T-cell (primary cell): ENCODE measurements at regions not wholly inside any gene's neighbourhood (a gene's known extent, or its start where the extent isn't known, plus 50 kb on each side); places are given as distances from the start of the nearest gene placed in this dataset.

ENCODE experiments used
- ATAC-seq, 4 experiments: fragments of 200-7000 bp in 3 of 4; fragments of 150-1000 bp in 1 of 4; cut with Tn5 transposase; replicated peaks in 1 of 4; 1 replicate in 3 of 4; 2 replicates in 1 of 4; pipeline ENCODE4 v1.10.0; 2021; ENCODE audit warnings: moderate library complexity in 3 of 4, mild to moderate bottlenecking in 2 of 4, moderate number of reproducible peaks in 1 of 4
- CTCF ChIA-PET, 2 donors: fragments of 300-600 bp; sonication (Branson Sonifier 250); formaldehyde crosslinking; loops; one replicate each; lab custom pipeline; 2022; ENCODE audit warnings: antibody characterized with exemption in 2 of 2; lab: Charles Lee
- POLR2A ChIA-PET, 2 donors: fragments of 300-600 bp; sonication (Branson Sonifier 250); formaldehyde crosslinking; loops; one replicate each; lab custom pipeline; 2022; ENCODE audit warnings: antibody characterized with exemption in 2 of 2; lab: Charles Lee
- DNase-seq, 35 experiments: peaks; one replicate each; pipeline versions ENCODE4 v3.0.0 to v3.0.0-alpha.2; 2013 to 2023
- H3K27ac ChIP-seq: one replicate; pipeline ENCODE4 v1.5.1; 2013; ENCODE audit warnings: low read length
- H3K27me3 ChIP-seq, 2 experiments: replicated peaks in 1 of 2; 1 replicate in 1 of 2; 2 replicates in 1 of 2; pipeline versions ENCODE4 v1.6.1 to v1.7.0; 2013; ENCODE audit warnings: low read length in 1 of 2, mixed read lengths in 1 of 2; ENCODE audit not compliant: control insufficient read depth in 2 of 2, insufficient read depth in 2 of 2; ENCODE audit errors: extremely low read depth in 1 of 2
- H3K36me3 ChIP-seq, 2 donors: 1 replicate in 1 of 2; 2 replicates in 1 of 2; pipeline versions ENCODE4 v1.6.1 to v1.7.0; 2013; ENCODE audit warnings: low read length in 1 of 2; ENCODE audit not compliant: control insufficient read depth in 2 of 2, insufficient read depth in 1 of 2; ENCODE audit errors: extremely low read depth in 1 of 2
- H3K4me1 ChIP-seq, 2 experiments: 1 replicate in 1 of 2; 2 replicates in 1 of 2; pipeline versions ENCODE4 v1.6.1 to v1.7.0; 2013; ENCODE audit warnings: low read length in 2 of 2, mixed read lengths in 1 of 2; ENCODE audit not compliant: insufficient read depth in 2 of 2, control insufficient read depth in 1 of 2; ENCODE audit errors: extremely low read depth in 1 of 2
- H3K4me3 ChIP-seq, 2 donors: 1 replicate in 1 of 2; 2 replicates in 1 of 2; pipeline versions ENCODE4 v1.5.1 to v1.7.0; 2013; ENCODE audit warnings: mild to moderate bottlenecking in 2 of 2, low read length in 1 of 2, moderate library complexity in 1 of 2; ENCODE audit not compliant: control insufficient read depth in 1 of 2; ENCODE audit errors: extremely low read depth in 1 of 2
- H3K9me3 ChIP-seq: 2 replicates; pipeline ENCODE4 v1.7.0; 2013
- H3K27ac Mint-ChIP-seq, 2 donors: one replicate each; pipeline ENCODE4 v1.8.0; 2020 to 2021; ENCODE audit warnings: mild to moderate bottlenecking in 2 of 2, mixed read lengths in 2 of 2
- H3K27me3 Mint-ChIP-seq, 2 donors: one replicate each; pipeline ENCODE4 v1.8.0; 2021 to 2022; ENCODE audit warnings: mixed read lengths in 2 of 2
- H3K36me3 Mint-ChIP-seq: one replicate; pipeline ENCODE4 v1.8.0; 2021; ENCODE audit warnings: mixed read lengths
- H3K4me1 Mint-ChIP-seq, 3 donors: one replicate each; pipeline ENCODE4 v1.8.0; 2020 to 2022; ENCODE audit warnings: mixed read lengths in 3 of 3, mild to moderate bottlenecking in 1 of 3
- H3K4me3 Mint-ChIP-seq, 3 donors: one replicate each; pipeline ENCODE4 v1.8.0; 2020 to 2022; ENCODE audit warnings: mild to moderate bottlenecking in 3 of 3, mixed read lengths in 3 of 3, moderate library complexity in 3 of 3
- H3K9me3 Mint-ChIP-seq, 3 donors: one replicate each; pipeline ENCODE4 v1.8.0; 2020 to 2022; ENCODE audit warnings: mixed read lengths in 3 of 3
- WGBS: methylation state at CpG from one replicate; pipeline ENCODE4 v1.1.5; 2013; ENCODE audit warnings: missing lambda C conversion rate; ENCODE audit not compliant: insufficient coverage; 5-methylcytosine and 5-hydroxymethylcytosine counted together

DNA sequence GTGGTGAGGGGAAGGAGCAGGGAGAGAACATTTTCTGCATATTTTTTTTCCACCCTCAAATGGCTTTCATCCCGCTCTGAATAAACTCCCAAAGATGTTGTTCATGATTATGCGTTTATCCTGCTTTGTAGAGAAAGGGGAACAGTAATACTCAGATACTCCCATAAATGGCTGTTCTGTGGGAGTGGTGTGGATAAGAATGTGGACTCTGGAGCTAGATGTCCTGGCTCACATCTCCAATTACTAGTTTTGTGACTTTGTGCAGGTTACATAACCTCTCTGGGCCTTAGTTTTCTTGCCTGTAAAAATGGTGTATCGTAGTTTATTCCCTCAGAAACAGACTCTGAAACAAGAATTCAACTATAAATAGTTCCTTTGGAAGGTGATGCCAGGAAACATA is 395.4 kb upstream of the SUCLG2 start:
- POLR2A ChIA-PET, result no interaction called here
- CTCF ChIA-PET, result no interaction called here

DNA sequence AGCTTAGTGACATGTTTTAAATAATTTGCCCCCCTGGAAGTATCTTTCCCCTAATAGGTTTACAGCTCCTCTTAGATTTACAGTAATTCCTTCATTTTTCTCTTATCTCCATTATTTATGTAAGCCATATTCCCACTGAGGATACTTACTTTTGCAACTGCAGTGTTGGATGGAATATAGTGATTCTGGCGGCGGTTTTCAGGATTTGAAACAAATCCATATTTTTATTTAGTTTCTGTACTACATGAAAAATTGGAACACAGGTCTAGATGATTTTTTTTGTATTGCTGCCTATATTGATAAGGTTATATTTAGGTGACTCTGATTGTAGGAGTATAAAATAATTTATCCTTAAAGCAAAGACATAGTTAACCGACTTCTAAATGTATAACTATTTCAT is 391.6 kb upstream of the SUCLG2 start:
- no peak overlapping the region for H3K27ac Mint-ChIP-seq
- H3K4me1 Mint-ChIP-seq, result peaks cover 0 to 9% (median 2%) of the 10 kb centered on the region in 3 donors
- ChIA-PET CTCF (no interaction called here), POLR2A (interaction anchor here in 1 of 2 donors (0.6 kb wide), 1 partner anchor 14 kb away, joined by 3 read pairs; no protein-coding TSS in a partner anchor)
- no peaks in the 10 kb centered on the region for H3K9me3 ChIP-seq
- no peak overlapping the region for H3K4me3 Mint-ChIP-seq
- no CpG with 5 or more reads among the region's 3 CpGs for WGBS
- H3K9me3 Mint-ChIP-seq, result no peaks in the 10 kb centered on the region
- no peaks in the 10 kb centered on the region for H3K36me3 ChIP-seq
- no peaks in the 10 kb centered on the region for H3K27me3 Mint-ChIP-seq
- no peaks in the 10 kb centered on the region for H3K4me1 ChIP-seq
- DNase-seq (no peak), ATAC-seq (no peak)
- H3K4me3 ChIP-seq, result no peak overlapping the region
- H3K27me3 ChIP-seq, result no peaks in the 10 kb centered on the region
- no peak overlapping the region for H3K27ac ChIP-seq
- H3K36me3 Mint-ChIP-seq, result no peaks in the 10 kb centered on the region

More for the DNA sequence above, 395.4 kb upstream of the SUCLG2 start:
- DNase-seq (no peak), ATAC-seq (no peak)
- Histone ChIP-seq H3K27me3 (no peaks in the 10 kb centered on the region), H3K4me1 (no peaks in the 10 kb centered on the region), H3K4me3 (no peak overlapping the region), H3K9me3 (no peaks in the 10 kb centered on the region), H3K36me3 (no peaks in the 10 kb centered on the region), H3K27ac (no peak overlapping the region)
- Mint-ChIP-seq H3K27me3 (peaks cover 0 to 5% of the 10 kb centered on the region in 2 donors), H3K4me1 (peaks cover 5 to 23% (median 7%) of the 10 kb centered on the region in 3 donors), H3K36me3 (no peaks in the 10 kb centered on the region), H3K27ac (no peak overlapping the region), H3K4me3 (no peak overlapping the region), H3K9me3 (peaks cover 0 to 6% (median 0%) of the 10 kb centered on the region in 3 donors)
- WGBS, result no CpG with 5 or more reads among the region's 3 CpGs

DNA sequence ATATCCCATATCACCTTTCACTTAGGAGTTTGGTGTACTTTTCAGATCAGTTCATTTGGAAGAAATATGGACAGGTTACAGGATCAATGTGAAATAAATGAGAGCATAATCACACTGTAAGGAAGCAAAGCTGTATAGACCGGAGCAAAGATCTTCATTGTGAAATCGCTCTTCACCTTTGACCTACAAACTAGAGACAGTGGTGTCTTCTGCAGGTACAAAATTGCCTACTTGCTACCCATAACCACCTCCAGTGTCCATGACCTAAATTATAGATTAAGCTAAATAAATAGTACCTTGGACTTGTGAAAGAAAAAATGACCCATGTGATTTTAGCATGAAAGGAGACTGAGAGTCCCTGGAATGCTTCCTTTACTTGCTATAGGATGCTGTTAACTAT is 379.5 kb upstream of the SUCLG2 start:
- Histone ChIP-seq H3K9me3 (no peaks in the 10 kb centered on the region), H3K4me1 (no peaks in the 10 kb centered on the region), H3K27ac (no peak overlapping the region), H3K36me3 (no peaks in the 10 kb centered on the region), H3K4me3 (no peak overlapping the region), H3K27me3 (no peaks in the 10 kb centered on the region)
- Mint-ChIP-seq H3K4me1 (no peaks in the 10 kb centered on the region), H3K27me3 (no peaks in the 10 kb centered on the region), H3K9me3 (no peaks in the 10 kb centered on the region), H3K27ac (no peak overlapping the region), H3K4me3 (no peak overlapping the region), H3K36me3 (no peaks in the 10 kb centered on the region)
- DNase-seq (no peak), ATAC-seq (no peak)
- WGBS, result no CpG with 5 or more reads among the region's 2 CpGs
- POLR2A ChIA-PET, result no interaction called here
- CTCF ChIA-PET, result interaction anchor here in 1 of 2 donors (0.5 to 0.6 kb wide), 2 partner anchors 833 to 1214 kb away, joined by 3 to 4 read pairs; no protein-coding TSS in a partner anchor

DNA sequence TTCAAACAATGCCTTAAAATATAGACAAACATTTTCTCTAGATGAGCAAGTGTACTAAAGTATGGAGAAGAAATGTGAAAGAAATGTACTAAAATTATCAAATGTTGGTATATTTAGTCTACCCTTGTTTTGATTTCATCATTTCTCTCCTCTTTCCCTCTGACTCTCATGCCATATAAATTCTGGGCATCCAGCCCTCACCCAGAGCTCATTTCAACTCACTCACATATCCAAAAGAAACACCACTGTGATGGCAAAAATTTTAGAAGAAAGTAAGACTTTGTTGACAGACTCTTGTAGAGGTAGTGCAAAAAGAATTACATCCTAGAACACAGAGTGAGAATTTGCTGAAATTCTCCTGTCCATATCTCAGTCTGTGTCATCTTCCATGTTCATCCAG is 377.8 kb upstream of the SUCLG2 start:
- Mint-ChIP-seq H3K27ac (no peak overlapping the region), H3K27me3 (no peaks in the 10 kb centered on the region), H3K36me3 (no peaks in the 10 kb centered on the region), H3K4me3 (no peak overlapping the region), H3K9me3 (no peaks in the 10 kb centered on the region), H3K4me1 (no peaks in the 10 kb centered on the region)
- Histone ChIP-seq H3K36me3 (no peaks in the 10 kb centered on the region), H3K27me3 (no peaks in the 10 kb centered on the region), H3K27ac (no peak overlapping the region), H3K4me3 (no peak overlapping the region), H3K9me3 (no peaks in the 10 kb centered on the region), H3K4me1 (no peaks in the 10 kb centered on the region)
- CTCF ChIA-PET, result no interaction called here
- DNase-seq, result no peak
- ATAC-seq, result no peak
- POLR2A ChIA-PET, result no interaction called here

DNA sequence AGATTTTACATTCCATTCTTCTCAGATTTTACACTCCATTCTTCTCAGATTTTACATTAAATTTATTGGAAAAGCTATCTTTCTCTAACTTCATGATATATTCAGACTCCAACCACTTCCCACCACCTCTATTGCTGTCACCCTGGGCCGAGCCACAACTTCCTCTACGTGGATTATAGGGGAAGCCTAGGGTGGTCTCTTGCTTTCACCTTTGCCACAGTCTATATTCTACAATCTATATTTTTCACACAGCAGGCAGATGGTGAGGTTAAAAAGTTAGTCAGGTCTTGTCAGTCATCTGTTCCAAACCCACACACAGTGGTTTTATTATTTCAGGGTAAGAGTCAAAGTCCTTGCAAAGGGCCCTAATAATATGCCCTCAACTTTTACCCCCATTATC is 370.8 kb upstream of the SUCLG2 start:
- CTCF ChIA-PET, result no interaction called here

DNA sequence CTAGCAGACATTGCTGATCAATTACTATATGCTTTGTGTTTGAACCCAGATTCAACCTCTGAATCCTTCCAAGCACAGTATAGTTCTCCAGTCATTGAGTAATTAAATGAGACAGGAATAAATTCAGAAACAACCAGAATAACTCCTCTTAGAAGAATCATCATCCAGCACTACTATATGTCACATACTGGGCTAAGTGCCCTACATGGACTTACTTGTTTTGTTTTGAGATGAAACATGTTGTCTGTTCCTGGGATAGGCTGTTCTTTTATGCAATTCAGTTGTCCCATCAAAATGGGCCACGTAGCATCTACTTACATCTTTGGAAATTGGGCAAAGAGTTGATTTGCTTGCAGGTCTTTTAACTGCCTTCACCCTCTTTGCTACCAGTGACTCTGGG is 365.5 kb upstream of the SUCLG2 start:
- WGBS, result no CpG with 5 or more reads among the region's 1 CpG
- ATAC-seq (no peak), DNase-seq (no peak)
- ChIA-PET CTCF (no interaction called here), POLR2A (no interaction called here)
- no peaks in the 10 kb centered on the region for H3K36me3 Mint-ChIP-seq
- H3K9me3 Mint-ChIP-seq, result no peaks in the 10 kb centered on the region
- H3K27ac Mint-ChIP-seq, result no peak overlapping the region
- no peaks in the 10 kb centered on the region for H3K4me1 ChIP-seq
- no peaks in the 10 kb centered on the region for H3K27me3 Mint-ChIP-seq
- peaks cover 7 to 18% (median 16%) of the 10 kb centered on the region in 3 donors for H3K4me1 Mint-ChIP-seq
- H3K4me3 Mint-ChIP-seq, result no peak overlapping the region
- no peak overlapping the region for H3K4me3 ChIP-seq
- H3K9me3 ChIP-seq, result no peaks in the 10 kb centered on the region
- no peaks in the 10 kb centered on the region for H3K36me3 ChIP-seq
- H3K27ac ChIP-seq, result no peak overlapping the region
- H3K27me3 ChIP-seq, result no peaks in the 10 kb centered on the region

More for the DNA sequence above, 370.8 kb upstream of the SUCLG2 start:
- H3K4me1 Mint-ChIP-seq, result peaks cover 8 to 12% (median 12%) of the 10 kb centered on the region in 3 donors
- ATAC-seq, result no peak
- no peaks in the 10 kb centered on the region for H3K27me3 Mint-ChIP-seq
- Histone ChIP-seq H3K4me1 (no peaks in the 10 kb centered on the region), H3K4me3 (no peak overlapping the region), H3K36me3 (no peaks in the 10 kb centered on the region), H3K9me3 (no peaks in the 10 kb centered on the region), H3K27ac (no peak overlapping the region), H3K27me3 (no peaks in the 10 kb centered on the region)
- peaks cover 0 to 3% (median 0%) of the 10 kb centered on the region in 3 donors for H3K9me3 Mint-ChIP-seq
- no CpG with 5 or more reads among the region's 2 CpGs for WGBS
- H3K4me3 Mint-ChIP-seq, result no peak overlapping the region
- DNase-seq, result no peak
- POLR2A ChIA-PET, result no interaction called here
- no peak overlapping the region for H3K27ac Mint-ChIP-seq
- H3K36me3 Mint-ChIP-seq, result no peaks in the 10 kb centered on the region

DNA sequence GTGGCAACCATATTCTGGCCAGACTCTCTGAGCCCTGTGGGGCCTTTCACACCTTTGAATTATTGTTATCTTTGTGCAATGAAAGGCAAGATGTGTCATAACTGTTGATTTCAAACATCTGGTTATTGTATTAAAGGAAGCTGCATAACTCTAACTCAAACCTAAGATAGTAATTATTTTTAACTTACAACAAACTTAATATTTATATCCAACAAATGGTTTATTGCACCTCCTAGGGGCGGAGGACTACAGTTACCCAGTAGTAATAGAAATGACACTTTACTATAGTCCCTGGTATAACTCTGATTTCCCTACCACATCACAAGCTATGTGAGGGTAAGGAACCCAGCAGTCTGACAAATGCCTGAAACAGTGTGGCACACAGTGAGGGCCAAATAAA is 363.9 kb upstream of the SUCLG2 start:
- Mint-ChIP-seq H3K27ac (no peak overlapping the region), H3K27me3 (no peaks in the 10 kb centered on the region), H3K36me3 (no peaks in the 10 kb centered on the region), H3K4me1 (peaks cover 7 to 18% (median 16%) of the 10 kb centered on the region in 3 donors), H3K4me3 (no peak overlapping the region), H3K9me3 (no peaks in the 10 kb centered on the region)
- no peaks in the 10 kb centered on the region for H3K4me1 ChIP-seq
- ChIA-PET POLR2A (no interaction called here), CTCF (no interaction called here)
- no CpG with 5 or more reads among the region's 1 CpG for WGBS
- no peaks in the 10 kb centered on the region for H3K27me3 ChIP-seq
- no peaks in the 10 kb centered on the region for H3K9me3 ChIP-seq
- H3K27ac ChIP-seq, result no peak overlapping the region
- DNase-seq, result no peak
- no peak for ATAC-seq
- H3K36me3 ChIP-seq, result no peaks in the 10 kb centered on the region
- no peak overlapping the region for H3K4me3 ChIP-seq
